ENCODE measurements at regions not wholly inside any gene's neighbourhood (a gene's known extent, or its start where the extent isn't known, plus 50 kb on each side); places are given as distances from the start of the nearest gene placed in this dataset.

DNA sequence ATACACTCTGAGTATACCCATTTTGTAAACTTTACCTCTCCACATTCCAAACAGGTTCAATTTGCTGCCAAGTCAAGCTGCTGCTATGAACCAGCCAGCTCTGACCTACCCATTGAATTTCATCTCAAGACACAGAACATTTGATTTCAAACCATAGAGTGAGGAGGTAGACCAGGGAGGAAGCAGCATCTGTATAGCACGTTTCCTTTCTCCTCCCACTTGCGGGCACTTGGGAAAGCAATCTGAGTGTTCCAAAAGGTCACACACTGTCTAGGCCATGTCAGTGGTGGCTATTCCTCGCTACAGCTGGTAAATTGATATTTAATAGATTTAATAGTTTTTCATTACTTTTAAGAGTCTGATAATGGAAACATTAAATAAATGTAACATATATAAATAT lies 147.8 kb upstream of the EEPD1 start:
- no peak for DNase-seq
- no TSS peak for BruUV-seq (replicated peaks)
- ChIA-PET POLR2A (ENCODE audit: unreplicated experiment) (no interaction called here), CTCF (no interaction called here)
- H3K18ac ChIP-seq (ENCODE audit: low read depth, low read length): no peak overlapping the region
- no CpG with 5 or more reads among the region's 3 CpGs for WGBS, 2 experiments (ENCODE audit: extremely low coverage in 2 of 2, insufficient read length in 1 of 2)
- no peak overlapping the region for H2BK20ac ChIP-seq (ENCODE audit: low read depth, low read length)
- intact Hi-C loops (cut with micrococcal nuclease) (no loop called here), in situ Hi-C loops (cut with MboI; ENCODE audit: low sequenced_read_pairs) (no loop called here), dilution Hi-C loops (cut with HindIII; ENCODE audit: low sequenced_read_pairs, unreplicated experiment) (no loop called here)
- no peak overlapping the region for H3K23ac ChIP-seq (ENCODE audit: low read depth, low read length)
- H3K56ac ChIP-seq (ENCODE audit: extremely low read depth, insufficient read depth, low read length): no peak overlapping the region
- H3K9me1 ChIP-seq (ENCODE audit: insufficient read depth, low read length): no peaks in the 10 kb centered on the region; the same call in 1 of the 2 replicates
- no peak overlapping the region for H4K8ac ChIP-seq (ENCODE audit: low read depth in 2 of 2, low read length in 2 of 2)
- H3K9ac ChIP-seq (ENCODE audit: low read depth, low read length): no peak overlapping the region
- no peak for TF ChIP-seq POLR2A (IDR thresholded peaks at IDR 0.05; ENCODE audit: low read depth, low read length)
- TF ChIP-seq CHD1 (IDR thresholded peaks at IDR 0.05; ENCODE audit: low read depth, low read length): no peak
- no peak for TF ChIP-seq RCOR1 (IDR thresholded peaks at IDR 0.05; ENCODE audit: insufficient replicate concordance, low read length)
- TF ChIP-seq, protein P1, sequence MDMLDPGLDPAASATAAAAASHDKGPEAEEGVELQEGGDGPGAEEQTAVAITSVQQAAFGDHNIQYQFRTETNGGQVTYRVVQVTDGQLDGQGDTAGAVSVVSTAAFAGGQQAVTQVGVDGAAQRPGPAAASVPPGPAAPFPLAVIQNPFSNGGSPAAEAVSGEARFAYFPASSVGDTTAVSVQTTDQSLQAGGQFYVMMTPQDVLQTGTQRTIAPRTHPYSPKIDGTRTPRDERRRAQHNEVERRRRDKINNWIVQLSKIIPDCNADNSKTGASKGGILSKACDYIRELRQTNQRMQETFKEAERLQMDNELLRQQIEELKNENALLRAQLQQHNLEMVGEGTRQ (IDR thresholded peaks at IDR 0.05; ENCODE audit: low read depth, low read length): no peak
- TF ChIP-seq, protein P2, sequence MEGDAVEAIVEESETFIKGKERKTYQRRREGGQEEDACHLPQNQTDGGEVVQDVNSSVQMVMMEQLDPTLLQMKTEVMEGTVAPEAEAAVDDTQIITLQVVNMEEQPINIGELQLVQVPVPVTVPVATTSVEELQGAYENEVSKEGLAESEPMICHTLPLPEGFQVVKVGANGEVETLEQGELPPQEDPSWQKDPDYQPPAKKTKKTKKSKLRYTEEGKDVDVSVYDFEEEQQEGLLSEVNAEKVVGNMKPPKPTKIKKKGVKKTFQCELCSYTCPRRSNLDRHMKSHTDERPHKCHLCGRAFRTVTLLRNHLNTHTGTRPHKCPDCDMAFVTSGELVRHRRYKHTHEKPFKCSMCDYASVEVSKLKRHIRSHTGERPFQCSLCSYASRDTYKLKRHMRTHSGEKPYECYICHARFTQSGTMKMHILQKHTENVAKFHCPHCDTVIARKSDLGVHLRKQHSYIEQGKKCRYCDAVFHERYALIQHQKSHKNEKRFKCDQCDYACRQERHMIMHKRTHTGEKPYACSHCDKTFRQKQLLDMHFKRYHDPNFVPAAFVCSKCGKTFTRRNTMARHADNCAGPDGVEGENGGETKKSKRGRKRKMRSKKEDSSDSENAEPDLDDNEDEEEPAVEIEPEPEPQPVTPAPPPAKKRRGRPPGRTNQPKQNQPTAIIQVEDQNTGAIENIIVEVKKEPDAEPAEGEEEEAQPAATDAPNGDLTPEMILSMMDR (conservative IDR thresholded peaks at IDR 0.05; ENCODE audit: low read depth, low read length): no peak
- TF ChIP-seq SMC3 (IDR thresholded peaks at IDR 0.05; ENCODE audit: low read depth, low read length): no peak
- TF ChIP-seq MXI1 (IDR thresholded peaks at IDR 0.05; ENCODE audit: borderline replicate concordance, low read depth, low read length): no peak
- TF ChIP-seq, protein P3, sequence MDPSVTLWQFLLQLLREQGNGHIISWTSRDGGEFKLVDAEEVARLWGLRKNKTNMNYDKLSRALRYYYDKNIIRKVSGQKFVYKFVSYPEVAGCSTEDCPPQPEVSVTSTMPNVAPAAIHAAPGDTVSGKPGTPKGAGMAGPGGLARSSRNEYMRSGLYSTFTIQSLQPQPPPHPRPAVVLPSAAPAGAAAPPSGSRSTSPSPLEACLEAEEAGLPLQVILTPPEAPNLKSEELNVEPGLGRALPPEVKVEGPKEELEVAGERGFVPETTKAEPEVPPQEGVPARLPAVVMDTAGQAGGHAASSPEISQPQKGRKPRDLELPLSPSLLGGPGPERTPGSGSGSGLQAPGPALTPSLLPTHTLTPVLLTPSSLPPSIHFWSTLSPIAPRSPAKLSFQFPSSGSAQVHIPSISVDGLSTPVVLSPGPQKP (IDR thresholded peaks at IDR 0.05; ENCODE audit: borderline replicate concordance, low read depth, low read length): no peak
- TF ChIP-seq MAZ (IDR thresholded peaks at IDR 0.05; ENCODE audit: borderline replicate concordance, low read depth, low read length): no peak
- no peak for TF ChIP-seq MAFK (IDR thresholded peaks at IDR 0.05; ENCODE audit: low read depth, low read length)
- TF ChIP-seq CEBPB (IDR thresholded peaks at IDR 0.05; ENCODE audit: low read depth, low read length): no peak
- TF ChIP-seq BHLHE40 (IDR thresholded peaks at IDR 0.05; ENCODE audit: low read depth, low read length): no peak
- no peak for TF ChIP-seq FOS (IDR thresholded peaks at IDR 0.05; ENCODE audit: low read depth, low read length)
- TF ChIP-seq NFE2L2 (IDR thresholded peaks at IDR 0.05; ENCODE audit: low read depth, low read length): no peak
- H3K4me2 ChIP-seq (ENCODE audit: low read depth, low read length): no peak overlapping the region
- H2AK9ac ChIP-seq (replicated peaks; ENCODE audit: low read depth, low read length, poor library complexity): no peak overlapping the region
- H3K36me3 ChIP-seq (ENCODE audit: control insufficient read depth, insufficient read depth, low read length): no peaks in the 10 kb centered on the region
- H3K4ac ChIP-seq (ENCODE audit: low read depth, low read length): no peak overlapping the region
- 0 out of 2 replicates have a peak, but pooled peaks cover 2% of the 10 kb centered on the region for H3K9me3 ChIP-seq (ENCODE audit: control insufficient read depth, insufficient read depth, low read length)
- H3K14ac ChIP-seq (replicated peaks; ENCODE audit: low read depth, low read length): no peak overlapping the region
- H2BK15ac ChIP-seq (ENCODE audit: low read depth, low read length): no peak overlapping the region
- H3K27ac ChIP-seq (ENCODE audit: insufficient read depth, low read length): no peak overlapping the region
- no peak overlapping the region for H2BK120ac ChIP-seq (ENCODE audit: low read depth, low read length)
- H2BK5ac ChIP-seq (ENCODE audit: low read depth, low read length, poor library complexity, severe bottlenecking): no peak overlapping the region
- H2AFZ ChIP-seq (replicated peaks; ENCODE audit: low read length, poor library complexity): no peak overlapping the region
- no peak for ATAC-seq (ENCODE audit: low read depth)
- no peak overlapping the region for H3K4me3 ChIP-seq (ENCODE audit: insufficient read depth, low read depth, low read length)
- H3K4me1 ChIP-seq (ENCODE audit: control insufficient read depth, insufficient read depth, low read length): no peaks in the 10 kb centered on the region
- no peak overlapping the region for H4K91ac ChIP-seq (ENCODE audit: insufficient read depth, low read depth, low read length)
- no peaks in the 10 kb centered on the region for H4K20me1 ChIP-seq (ENCODE audit: insufficient read depth, low read length)
- peaks cover 2% of the 10 kb centered on the region; the same call in 1 of the 2 replicates for H3K27me3 ChIP-seq (ENCODE audit: control insufficient read depth, insufficient read depth, low read length)
- no peak overlapping the region for H2AK5ac ChIP-seq (ENCODE audit: low read depth, low read length)
- H4K5ac ChIP-seq (ENCODE audit: low read depth, low read length): no peak overlapping the region
- no peaks in the 10 kb centered on the region for H3K79me1 ChIP-seq (ENCODE audit: low read depth in 1 of 2, low read length in 2 of 2)
